Fibroblast of skin of abdomen (primary cell): ENCODE measurements at regions not wholly inside any gene's neighbourhood (a gene's known extent, or its start where the extent isn't known, plus 50 kb on each side); places are given as distances from the start of the nearest gene placed in this dataset.
"Not testable (repeated sequence)": the region's sequence is repeated elsewhere in the genome, so short reads cannot be mapped to it uniquely, and the experiment has no call there.

Experiments used
- DNase-seq: peaks from one replicate; pipeline ENCODE4 v3.0.0-alpha.2; 2013

GRCh38 chr2:35538796-35539195 lies 816.8 kb upstream of the CRIM1 start:
- no peak for DNase-seq

- no peak for DNase-seq
Measured at GRCh38 chr2:35530615-35531135, 824.9 kb upstream of the CRIM1 start.

DNA sequence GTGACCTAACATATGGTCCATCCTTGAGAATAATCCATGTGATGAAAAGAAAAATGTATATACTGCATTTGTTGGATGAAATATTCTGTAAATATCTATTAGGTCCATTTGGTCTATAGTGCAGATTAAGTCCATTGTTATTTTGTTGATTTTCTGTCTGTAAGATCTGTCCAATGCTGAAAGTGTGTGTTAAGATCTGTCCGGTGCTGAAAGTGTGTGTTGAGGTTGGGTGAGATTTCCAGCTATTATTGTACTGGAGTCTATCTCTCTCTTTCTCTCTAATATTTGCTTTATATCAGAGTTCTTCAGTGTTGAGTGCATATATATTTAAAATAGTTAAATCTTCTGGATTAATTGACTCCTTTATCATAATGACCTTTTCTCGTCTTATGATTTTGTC lies 828.8 kb upstream of the CRIM1 start:
- no peak for DNase-seq

DNA sequence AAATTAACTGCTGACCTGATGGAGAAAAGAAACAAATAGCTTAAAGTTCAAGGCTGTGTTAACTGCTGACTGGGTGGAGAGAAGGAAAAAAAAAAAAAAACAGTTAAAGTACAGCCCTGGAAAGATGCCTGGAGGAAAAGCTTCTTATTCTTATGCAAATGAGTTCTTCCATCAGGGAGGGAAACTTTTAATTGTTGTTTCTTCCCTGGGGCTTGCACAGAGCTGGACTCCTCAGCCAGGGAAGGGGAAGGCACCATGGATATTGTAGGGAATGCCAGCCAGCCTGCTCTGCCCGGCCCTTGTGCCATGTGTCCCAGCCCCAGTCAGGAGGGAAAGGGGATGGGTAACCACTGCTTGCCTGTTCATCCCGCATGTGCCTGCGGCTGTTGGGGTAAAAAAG lies 833.1 kb upstream of the CRIM1 start:
- no peak for DNase-seq

DNA sequence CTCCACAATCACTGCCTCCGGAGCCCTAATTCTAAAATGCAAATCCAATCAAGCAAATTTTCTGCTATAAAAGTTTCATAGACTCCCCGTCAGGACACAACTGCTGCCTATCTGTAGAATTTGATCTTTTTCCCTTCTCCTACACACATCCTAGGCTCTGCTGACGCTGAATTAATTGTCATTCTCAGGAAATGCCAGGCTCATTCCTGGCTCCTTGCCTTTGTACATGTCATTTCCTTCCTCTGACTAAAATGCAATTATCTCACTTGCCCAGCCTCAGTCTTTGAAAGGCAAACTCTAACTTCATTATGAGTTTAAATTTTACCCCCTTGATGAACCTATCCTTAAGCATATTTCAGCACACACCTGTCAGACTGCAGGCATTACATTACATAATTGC lies 844.9 kb upstream of the CRIM1 start:
- no peak for DNase-seq

DNA sequence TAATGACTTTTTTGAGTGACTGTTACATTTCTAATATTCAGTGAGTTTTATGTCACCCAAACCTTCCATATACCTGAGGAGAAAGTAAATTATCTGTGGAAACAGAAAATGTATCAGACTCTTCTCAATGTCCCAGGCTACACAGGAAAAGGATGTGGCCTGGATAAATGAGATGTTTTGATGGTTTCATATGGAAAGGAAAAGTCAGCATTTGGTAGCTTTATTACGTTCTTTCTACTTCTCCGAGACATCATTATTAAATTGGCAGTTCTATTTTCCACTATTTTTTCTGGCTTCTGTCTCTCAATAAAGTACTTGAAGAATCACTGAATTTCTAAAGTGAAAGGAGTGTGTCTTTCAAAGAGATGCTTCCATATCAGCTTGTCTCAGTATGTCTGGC lies 847.0 kb upstream of the CRIM1 start:
- no peak for DNase-seq

DNA sequence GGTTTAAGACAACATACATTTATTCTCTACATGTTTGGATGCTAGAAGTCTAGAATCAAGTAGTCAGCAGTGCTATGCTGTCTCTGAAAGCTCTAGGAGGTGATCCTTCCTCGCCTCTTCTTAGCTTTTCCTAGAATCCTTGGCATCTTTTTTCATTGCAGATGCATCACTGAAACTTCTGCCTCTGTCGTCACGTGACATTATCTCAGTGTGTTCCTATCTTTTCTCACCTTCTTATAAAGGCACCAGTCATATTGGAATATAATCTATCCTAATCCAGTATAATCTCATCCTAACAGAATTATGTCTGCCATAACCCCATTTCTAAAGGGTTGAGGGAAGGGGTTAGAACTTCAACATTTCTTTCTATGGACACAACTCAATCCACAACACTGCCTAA lies 851.2 kb upstream of the CRIM1 start:
- DNase-seq = no peak

- DNase-seq = no peak
Measured at GRCh38 chr2:35503738-35504199, 851.8 kb upstream of the CRIM1 start.

GRCh38 chr2:35503311-35503710 lies 852.3 kb upstream of the CRIM1 start:
- no peak for DNase-seq

DNA sequence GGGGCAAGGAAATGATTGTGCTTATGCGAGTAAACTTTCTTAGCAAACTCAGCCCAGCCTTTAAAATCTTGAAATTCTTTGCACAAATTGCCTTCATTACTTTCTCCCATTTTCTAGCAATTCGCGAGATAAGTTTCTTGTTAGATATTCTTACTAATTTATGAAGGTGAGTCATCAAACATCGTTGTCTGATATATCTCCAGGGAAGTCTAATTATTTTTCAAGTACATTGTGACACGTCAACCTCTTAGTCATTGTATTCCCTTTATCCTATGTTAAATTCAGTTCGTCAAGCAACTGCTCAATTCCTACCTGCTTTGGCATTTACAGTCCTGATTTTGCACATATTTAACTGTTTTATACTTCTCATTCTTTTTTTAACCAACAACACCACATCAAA lies 854.5 kb upstream of the CRIM1 start:
- DNase-seq = no peak

GRCh38 chr2:35496022-35496421 lies 859.6 kb upstream of the CRIM1 start:
- no peak for DNase-seq

DNA sequence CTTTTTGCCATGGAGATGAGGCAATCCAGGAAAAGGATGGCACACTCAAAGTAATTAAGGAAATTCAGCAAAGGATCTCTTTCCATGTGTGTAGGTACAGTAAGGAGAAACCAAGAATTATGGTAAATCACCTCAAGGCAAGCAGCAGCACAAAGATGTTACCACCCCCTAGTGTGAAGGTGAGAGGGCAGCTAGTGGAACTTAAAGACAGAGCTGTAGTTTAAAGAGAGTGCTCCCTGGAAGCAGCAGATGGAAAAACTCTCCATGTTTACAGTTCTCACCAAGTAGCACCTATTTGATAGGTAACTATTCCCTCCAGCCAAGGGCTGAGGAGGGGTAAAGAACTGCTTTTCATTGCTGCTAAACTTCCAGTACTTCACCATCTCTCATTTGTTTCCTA lies 860.4 kb upstream of the CRIM1 start:
- DNase-seq = no peak

GRCh38 chr2:35478121-35478520 lies 877.5 kb upstream of the CRIM1 start:
- DNase-seq = not testable (repeated sequence)

GRCh38 chr2:35468245-35468644 lies 887.3 kb upstream of the CRIM1 start:
- no peak for DNase-seq

- peak; percentile 4 for DNase-seq
Measured at GRCh38 chr2:35463805-35464596, 891.6 kb upstream of the CRIM1 start.

GRCh38 chr2:35462226-35462998 lies 893.2 kb upstream of the CRIM1 start:
- DNase-seq = peak; percentile 63

- no peak for DNase-seq
Measured at GRCh38 chr2:35461406-35461805, 894.2 kb upstream of the CRIM1 start.

GRCh38 chr2:35454966-35455638 lies 900.5 kb upstream of the CRIM1 start:
- no peak for DNase-seq

GRCh38 chr2:35447821-35448220 lies 907.8 kb upstream of the CRIM1 start:
- no peak for DNase-seq

GRCh38 chr2:35447215-35447614 lies 908.4 kb upstream of the CRIM1 start:
- DNase-seq = no peak

GRCh38 chr2:35443087-35443486 lies 912.5 kb upstream of the CRIM1 start:
- no peak for DNase-seq

DNA sequence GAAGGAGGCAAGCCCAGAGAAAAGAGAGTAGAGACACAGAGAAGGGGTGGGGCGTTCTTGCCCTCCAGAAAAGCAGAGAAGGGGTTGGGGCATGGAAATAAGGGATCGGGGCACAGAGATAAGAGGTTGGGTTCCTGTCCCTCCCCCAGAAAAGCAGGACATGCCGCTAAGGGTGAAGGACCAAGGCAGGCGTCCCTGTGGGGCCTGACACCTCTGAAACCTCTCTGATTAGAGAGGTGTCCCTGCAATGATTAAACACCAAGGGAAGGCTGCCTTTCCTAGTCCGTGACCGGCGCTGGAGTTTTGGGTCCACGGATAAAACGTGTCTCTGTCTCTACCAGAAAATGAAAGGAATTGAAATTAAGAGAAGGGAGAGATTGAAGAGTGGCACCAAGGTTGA lies 914.0 kb upstream of the CRIM1 start:
- not testable (repeated sequence) for DNase-seq

DNA sequence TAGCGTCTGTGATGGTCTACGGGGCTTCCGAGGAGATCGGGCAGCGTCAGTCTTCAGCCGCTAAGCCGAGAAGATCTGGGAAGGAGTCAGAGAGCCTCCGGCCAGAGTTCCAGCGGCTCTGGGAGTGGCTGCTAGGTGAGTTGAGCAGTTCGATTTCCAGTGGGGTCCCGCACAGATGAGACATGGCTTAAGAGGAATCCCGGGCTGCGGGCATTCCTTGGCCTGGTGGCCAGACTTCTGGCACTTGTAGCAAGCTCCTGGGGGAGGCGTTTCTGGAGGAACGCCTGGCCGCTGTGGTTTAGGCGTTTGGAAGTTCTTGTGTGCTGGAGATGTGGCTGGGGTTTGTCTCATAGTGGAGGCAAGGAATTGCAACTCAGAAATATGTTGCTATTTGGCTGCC lies 915.3 kb upstream of the CRIM1 start:
- not testable (repeated sequence) for DNase-seq
